Nephron progenitor cell (in vitro differentiated cells): ENCODE measurements at regions not wholly inside any gene's neighbourhood (a gene's known extent, or its start where the extent isn't known, plus 50 kb on each side); places are given as distances from the start of the nearest gene placed in this dataset.

ENCODE experiments used
- DNase-seq: peaks from one replicate; pipeline ENCODE4 v3.0.0; 2021
- H3K27ac Mint-ChIP-seq: 2 replicates; pipeline ENCODE4 v1.8.0; 2021; ENCODE audit warnings: mild to moderate bottlenecking, moderate library complexity, mixed read lengths
- H3K27me3 Mint-ChIP-seq: 2 replicates; pipeline ENCODE4 v1.8.0; 2021; ENCODE audit warnings: mild to moderate bottlenecking, low read depth, mixed read lengths; ENCODE audit not compliant: poor library complexity
- H3K36me3 Mint-ChIP-seq: 2 replicates; pipeline ENCODE4 v1.8.0; 2021; ENCODE audit warnings: low read depth, mixed read lengths
- H3K4me1 Mint-ChIP-seq: 2 replicates; pipeline ENCODE4 v1.8.0; 2021; ENCODE audit warnings: mixed read lengths
- H3K4me3 Mint-ChIP-seq: 2 replicates; pipeline ENCODE4 v1.8.0; 2021; ENCODE audit warnings: mild to moderate bottlenecking, moderate library complexity, mixed read lengths
- H3K9me3 Mint-ChIP-seq: 2 replicates; pipeline ENCODE4 v1.8.0; 2021; ENCODE audit warnings: mild to moderate bottlenecking, moderate library complexity, mixed read lengths
- CTCF ChIP-seq: fragments of 200-600 bp; sonication (generic); IDR thresholded peaks from 2 replicates; pipeline ENCODE4 v1.5.0; 2021; ENCODE audit warnings: antibody characterized with exemption

- TF ChIP-seq CTCF: no peak
- no peak for DNase-seq
- H3K4me1 Mint-ChIP-seq: no peaks in the 10 kb centered on the region
- H3K36me3 Mint-ChIP-seq: no peaks in the 10 kb centered on the region
- H3K4me3 Mint-ChIP-seq: no peak overlapping the region
- H3K27me3 Mint-ChIP-seq: no peaks in the 10 kb centered on the region
- H3K27ac Mint-ChIP-seq: no peak overlapping the region
- H3K9me3 Mint-ChIP-seq: no peaks in the 10 kb centered on the region
Measured at GRCh38 chr12:126369487-126370463, 1304.5 kb downstream of the AACS start.

DNA sequence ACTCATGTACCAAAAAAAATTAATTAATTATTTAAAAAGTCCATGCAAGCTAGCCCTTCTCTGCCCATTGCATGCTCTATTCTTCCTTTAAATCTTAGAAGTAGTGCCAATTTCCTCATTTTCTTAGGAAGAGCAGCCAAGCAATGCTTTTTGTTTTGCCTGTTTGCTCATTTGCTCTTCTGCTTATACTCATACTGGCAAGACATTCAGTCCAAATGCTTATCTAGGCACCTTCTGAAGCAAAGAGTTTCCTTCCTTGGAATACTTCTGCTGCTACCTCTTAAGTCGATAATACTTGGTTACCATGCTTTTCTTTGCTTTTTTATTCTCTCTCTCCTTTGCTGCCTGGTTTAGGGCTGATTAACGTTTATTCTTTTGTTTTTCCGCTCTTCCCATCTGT, 1318.3 kb downstream of the AACS start:
- no peak overlapping the region for H3K27ac Mint-ChIP-seq
- no peaks in the 10 kb centered on the region for H3K36me3 Mint-ChIP-seq
- H3K9me3 Mint-ChIP-seq: peaks cover 24% of the 10 kb centered on the region
- no peaks in the 10 kb centered on the region for H3K4me1 Mint-ChIP-seq
- no peak overlapping the region for H3K4me3 Mint-ChIP-seq
- no peak for TF ChIP-seq CTCF
- no peaks in the 10 kb centered on the region for H3K27me3 Mint-ChIP-seq
- DNase-seq: no peak

GRCh38 chr12:126384026-126384564, 1318.9 kb downstream of the AACS start:
- peaks cover 24% of the 10 kb centered on the region for H3K9me3 Mint-ChIP-seq
- DNase-seq: no peak
- TF ChIP-seq CTCF: no peak
- no peaks in the 10 kb centered on the region for H3K27me3 Mint-ChIP-seq
- H3K36me3 Mint-ChIP-seq: no peaks in the 10 kb centered on the region
- H3K4me1 Mint-ChIP-seq: no peaks in the 10 kb centered on the region
- H3K4me3 Mint-ChIP-seq: no peak overlapping the region
- H3K27ac Mint-ChIP-seq: no peak overlapping the region

DNA sequence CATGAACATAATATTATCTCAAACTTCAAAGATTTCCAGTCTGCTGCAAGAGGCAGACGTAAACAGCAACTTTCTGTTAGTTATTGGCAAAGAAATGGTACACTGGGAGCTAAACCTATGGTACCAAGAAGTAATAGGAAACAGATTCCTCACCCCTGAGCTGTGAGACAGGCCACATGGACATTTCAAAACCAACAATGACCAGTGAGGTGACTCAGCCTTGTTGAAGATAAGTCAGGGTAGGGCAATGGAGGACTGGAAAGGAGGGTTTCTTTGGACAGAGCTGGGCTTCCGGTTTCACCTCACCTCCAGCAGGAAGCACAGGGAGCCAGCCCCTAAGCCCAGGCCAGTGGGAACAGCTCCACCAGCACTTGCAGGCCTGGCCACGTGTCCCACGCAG, 1320.5 kb downstream of the AACS start:
- Mint-ChIP-seq H3K9me3 (peaks cover 21% of the 10 kb centered on the region), H3K27ac (no peak overlapping the region), H3K36me3 (no peaks in the 10 kb centered on the region), H3K4me3 (no peak overlapping the region), H3K4me1 (peaks cover 11% of the 10 kb centered on the region), H3K27me3 (no peaks in the 10 kb centered on the region)
- TF ChIP-seq CTCF: no peak
- no peak for DNase-seq

- H3K27ac Mint-ChIP-seq: peak overlapping the region; percentile 78
- no peak for TF ChIP-seq CTCF
Measured at GRCh38 chr12:126389220-126389841, 1324.1 kb downstream of the AACS start.

More at GRCh38 chr12:126389220-126389841, 1324.1 kb downstream of the AACS start:
- Mint-ChIP-seq H3K4me3 (no peak overlapping the region), H3K4me1 (peaks cover 11% of the 10 kb centered on the region), H3K27me3 (no peaks in the 10 kb centered on the region), H3K9me3 (no peaks in the 10 kb centered on the region), H3K36me3 (no peaks in the 10 kb centered on the region)
- DNase-seq: no peak
